SK-N-MC (cell line): ENCODE measurements at regions not wholly inside any gene's neighbourhood (a gene's known extent, or its start where the extent isn't known, plus 50 kb on each side); places are given as distances from the start of the nearest gene placed in this dataset.

Source experiments
- DNase-seq: peaks from one replicate; pipeline ENCODE4 v3.0.0-alpha.2; 2011; ENCODE audit warnings: low read depth, low spot score
- H3K27ac ChIP-seq: fragments of 200-600 bp; sonication (generic); 2 replicates; pipeline ENCODE4 v1.5.1; 2016; ENCODE audit warnings: mixed run types
- H3K36me3 ChIP-seq: fragments of 200-600 bp; sonication (generic); 2 replicates; pipeline ENCODE4 v1.6.1; 2017; ENCODE audit warnings: antibody characterized with exemption, low read length, mixed read lengths; ENCODE audit not compliant: insufficient read depth
- H3K4me3 ChIP-seq: fragments of 200-600 bp; sonication (generic); 2 replicates; pipeline ENCODE4 v1.5.1; 2016
- H3K9ac ChIP-seq: fragments of 200-600 bp; sonication (generic); 2 replicates; pipeline ENCODE4 v1.8.0; 2017; ENCODE audit warnings: mixed run types, mixed read lengths; ENCODE audit not compliant: insufficient read length
- H3K9me3 ChIP-seq: fragments of 200-600 bp; sonication (generic); 2 replicates; pipeline ENCODE4 v1.6.1; 2017; ENCODE audit warnings: low read depth, mild to moderate bottlenecking, antibody characterized with exemption, low read length, moderate library complexity, mixed read lengths
- EZH2 ChIP-seq: fragments of 200-600 bp; sonication (generic); IDR thresholded peaks from one replicate; pipeline ENCODE4 v1.6.1; 2017; ENCODE audit warnings: antibody characterized with exemption
- FOXP2 ChIP-seq: optimal IDR thresholded peaks from 2 replicates; pipeline ENCODE3; 2011; ENCODE audit warnings: mild to moderate bottlenecking, moderate library complexity; ENCODE audit not compliant: insufficient read depth; ENCODE audit errors: extremely low read length, control extremely low read depth
- POLR2AphosphoS5 ChIP-seq: IDR thresholded peaks from 2 replicates; pipeline ENCODE4 v1.6.1; 2012; ENCODE audit warnings: mild to moderate bottlenecking, low read depth, low read length, borderline replicate concordance

DNA sequence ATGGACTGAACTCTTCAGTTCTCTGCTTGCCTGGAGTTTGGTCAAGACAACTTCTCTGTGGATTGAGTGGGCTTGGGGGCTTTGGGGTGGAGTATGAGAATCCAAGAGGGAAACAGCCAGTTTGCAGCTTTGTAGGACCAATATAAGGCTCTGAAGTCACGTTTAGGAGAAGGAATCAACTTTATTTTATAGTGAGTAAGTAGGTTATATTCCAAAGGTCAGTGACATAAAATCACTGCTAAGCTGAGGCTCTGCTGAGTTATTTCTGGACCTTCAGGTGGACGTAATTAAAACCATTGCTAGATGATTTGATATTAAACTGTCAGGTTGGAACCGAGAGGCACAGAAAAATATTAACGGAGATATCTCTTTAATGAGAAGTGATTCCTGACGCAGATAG is 514.4 kb downstream of the DMAC1 start:
- Histone ChIP-seq H3K9ac (no peak overlapping the region), H3K9me3 (no peaks in the 10 kb centered on the region), H3K4me3 (no peak overlapping the region), H3K27ac (no peak overlapping the region), H3K36me3 (no peaks in the 10 kb centered on the region)
- no peak for TF ChIP-seq FOXP2
- TF ChIP-seq EZH2 = no peak
- TF ChIP-seq POLR2AphosphoS5 = no peak
- DNase-seq = no peak

DNA sequence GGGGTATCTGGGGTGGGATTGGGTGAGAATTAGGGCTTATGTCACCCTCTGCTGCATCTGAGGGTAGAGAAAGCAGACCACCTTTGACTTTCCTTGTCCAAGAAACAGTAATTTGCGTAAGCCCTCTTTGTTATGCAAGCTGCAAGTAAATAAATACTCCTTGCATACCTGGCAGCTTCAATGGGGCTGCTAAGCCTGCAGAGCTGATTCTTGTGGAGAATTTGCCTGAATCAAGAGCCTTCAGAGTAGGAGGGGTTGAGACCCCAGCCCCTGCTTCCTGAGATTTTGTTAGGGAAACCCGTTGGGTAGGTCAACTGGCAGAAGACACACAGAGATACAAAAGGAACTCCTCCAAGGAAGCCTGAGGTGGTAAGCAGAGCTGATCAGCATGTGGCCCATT is 515.1 kb downstream of the DMAC1 start:
- DNase-seq = no peak
- H3K9ac ChIP-seq = no peak overlapping the region
- H3K4me3 ChIP-seq = no peak overlapping the region
- no peak overlapping the region for H3K27ac ChIP-seq
- no peaks in the 10 kb centered on the region for H3K9me3 ChIP-seq
- TF ChIP-seq EZH2 (no peak), FOXP2 (no peak), POLR2AphosphoS5 (no peak)
- no peaks in the 10 kb centered on the region for H3K36me3 ChIP-seq

DNA sequence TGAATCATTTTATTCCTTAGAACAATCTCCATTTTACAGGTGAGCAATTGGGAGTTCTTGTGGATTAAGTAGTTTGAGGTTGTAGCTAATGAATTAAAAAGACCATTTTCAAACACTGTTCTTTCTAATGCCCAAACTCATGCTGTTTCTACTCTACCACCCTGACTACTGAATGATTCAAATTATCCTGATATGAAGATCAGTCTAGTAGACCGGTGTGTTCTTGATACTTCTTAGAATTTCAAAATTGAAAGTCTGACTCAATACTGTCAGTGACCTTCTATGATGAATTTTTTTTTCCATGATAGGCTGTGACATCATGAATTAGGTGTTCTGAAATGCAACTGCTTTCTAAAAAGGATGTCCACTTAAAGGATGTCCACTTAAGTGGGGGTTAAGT is 515.5 kb downstream of the DMAC1 start:
- no peaks in the 10 kb centered on the region for H3K9me3 ChIP-seq
- TF ChIP-seq FOXP2 = no peak
- no peak for TF ChIP-seq POLR2AphosphoS5
- no peak for TF ChIP-seq EZH2
- no peak overlapping the region for H3K9ac ChIP-seq
- no peak overlapping the region for H3K27ac ChIP-seq
- H3K4me3 ChIP-seq = no peak overlapping the region
- no peaks in the 10 kb centered on the region for H3K36me3 ChIP-seq
- no peak for DNase-seq

DNA sequence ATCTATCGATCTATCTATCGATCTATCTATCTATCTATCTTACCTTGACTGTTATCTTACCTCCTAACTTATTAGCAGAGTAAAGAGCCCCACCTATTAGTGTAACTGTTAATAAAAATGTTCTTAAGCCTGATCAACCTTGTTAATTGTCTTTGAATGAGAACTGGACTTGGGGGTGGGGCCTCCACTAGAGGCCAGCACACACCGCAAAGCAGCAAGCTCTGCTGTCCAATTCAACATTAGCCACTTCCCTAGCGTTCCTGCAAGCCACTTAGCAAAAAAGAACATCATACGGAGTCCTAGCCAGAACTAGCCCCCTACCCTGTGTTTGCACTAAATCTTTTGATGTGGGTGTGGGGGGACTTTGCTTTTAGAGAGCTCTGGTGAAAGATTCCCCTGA is 515.8 kb downstream of the KDM4C start:
- H3K9me3 ChIP-seq = no peaks in the 10 kb centered on the region
- no peaks in the 10 kb centered on the region for H3K36me3 ChIP-seq
- DNase-seq = no peak
- no peak overlapping the region for H3K9ac ChIP-seq
- H3K4me3 ChIP-seq = no peak overlapping the region
- H3K27ac ChIP-seq = no peak overlapping the region
- TF ChIP-seq FOXP2 (no peak), POLR2AphosphoS5 (no peak), EZH2 (no peak)

DNA sequence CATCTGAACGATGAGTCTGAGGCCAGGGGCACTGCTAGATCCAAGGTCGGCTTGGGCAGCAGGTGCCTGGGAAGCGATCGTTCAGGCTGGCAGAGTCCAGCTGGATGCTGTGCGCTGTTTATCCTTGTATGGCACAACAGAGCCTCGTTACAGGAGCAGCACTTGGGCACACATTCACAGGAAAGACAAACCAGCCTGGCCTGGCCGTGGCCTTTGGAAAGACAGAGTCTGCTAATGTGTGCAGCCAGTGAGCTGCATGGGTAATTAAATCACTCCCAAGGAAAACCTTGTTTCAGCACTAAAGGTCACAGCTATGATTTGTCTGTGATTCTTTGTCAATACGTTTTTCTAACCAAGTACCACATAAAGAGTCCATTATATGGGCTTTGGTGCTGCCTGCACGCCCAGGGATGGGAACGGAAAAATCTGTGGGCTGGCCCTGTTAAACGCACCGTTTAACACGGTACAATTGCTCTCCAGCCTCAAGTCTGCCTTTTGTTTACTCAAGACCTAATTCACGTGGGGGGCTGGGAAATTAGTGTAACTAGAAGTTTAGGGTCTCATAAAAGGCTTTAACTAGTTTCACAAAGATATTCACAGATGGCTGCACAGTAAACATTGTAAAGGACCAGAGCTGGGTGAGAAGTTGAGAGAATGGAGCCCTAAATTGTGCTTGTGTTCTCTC is 509.3 kb downstream of the KDM4C start:
- no peak for TF ChIP-seq EZH2
- no peak for TF ChIP-seq FOXP2
- TF ChIP-seq POLR2AphosphoS5 = no peak
- no peak overlapping the region for H3K27ac ChIP-seq
- H3K9me3 ChIP-seq = no peaks in the 10 kb centered on the region
- no peak for DNase-seq
- no peak overlapping the region for H3K4me3 ChIP-seq
- no peak overlapping the region for H3K9ac ChIP-seq
- no peaks in the 10 kb centered on the region for H3K36me3 ChIP-seq

DNA sequence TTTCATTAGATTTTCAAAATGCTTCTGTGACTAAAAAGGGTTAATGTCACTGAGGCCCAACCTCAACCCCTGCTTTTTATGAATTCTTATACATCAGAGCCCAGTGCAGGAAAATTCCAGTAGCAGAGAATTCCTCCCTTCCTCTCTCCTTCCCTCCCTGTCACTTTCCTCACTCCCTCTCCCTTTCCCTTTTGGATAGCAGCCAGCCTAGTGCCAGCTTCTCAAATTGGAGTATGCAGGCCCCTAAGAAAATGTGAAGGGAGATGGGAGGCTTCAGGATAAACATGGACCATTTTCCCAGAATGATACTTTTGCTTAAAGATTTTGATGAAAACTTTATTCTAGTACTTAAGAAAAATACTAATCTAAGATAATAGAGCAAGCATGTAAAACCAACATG is 507.4 kb downstream of the KDM4C start:
- Histone ChIP-seq H3K9ac (no peak overlapping the region), H3K4me3 (no peak overlapping the region), H3K9me3 (no peaks in the 10 kb centered on the region), H3K27ac (no peak overlapping the region), H3K36me3 (no peaks in the 10 kb centered on the region)
- TF ChIP-seq FOXP2 (no peak), EZH2 (no peak), POLR2AphosphoS5 (no peak)
- DNase-seq = no peak

DNA sequence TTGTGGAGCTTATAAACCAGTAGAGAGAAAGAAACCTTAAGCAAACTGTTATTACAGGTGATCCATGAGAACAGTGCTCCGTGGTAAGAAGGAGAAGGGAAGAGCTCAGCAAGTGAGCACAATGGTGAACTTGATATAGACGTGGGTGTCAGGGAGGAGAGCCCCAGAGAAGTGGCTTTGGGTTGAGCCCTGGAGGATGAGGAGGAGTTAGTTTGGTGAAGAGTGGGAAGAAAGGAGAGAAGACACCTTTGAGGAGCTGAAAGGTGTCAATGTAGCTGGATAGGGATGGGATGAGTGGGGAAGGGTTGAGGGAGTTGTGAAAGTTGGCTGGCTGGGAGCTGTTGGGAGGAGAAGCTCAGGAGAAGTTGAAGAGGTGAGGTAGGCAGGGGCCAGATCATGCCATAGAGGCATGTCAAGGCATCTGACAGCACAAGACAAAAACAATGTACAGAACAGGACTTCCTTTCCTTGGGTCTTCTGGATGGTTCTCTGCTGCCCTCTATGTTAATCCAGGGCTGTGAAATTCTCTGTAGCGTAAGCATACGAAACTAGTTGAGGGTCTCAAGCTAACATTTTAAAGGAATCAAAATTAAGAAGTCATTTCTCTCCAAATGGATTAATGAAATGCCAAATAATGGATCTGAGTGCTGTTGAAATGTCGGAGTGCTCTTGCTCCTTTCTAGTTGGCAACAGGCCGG is 501.9 kb downstream of the KDM4C start:
- no peak overlapping the region for H3K4me3 ChIP-seq
- DNase-seq = no peak
- no peak for TF ChIP-seq POLR2AphosphoS5
- TF ChIP-seq FOXP2 = no peak
- no peak for TF ChIP-seq EZH2
- no peaks in the 10 kb centered on the region for H3K36me3 ChIP-seq
- H3K9ac ChIP-seq = no peak overlapping the region
- H3K27ac ChIP-seq = no peak overlapping the region
- H3K9me3 ChIP-seq = no peaks in the 10 kb centered on the region

DNA sequence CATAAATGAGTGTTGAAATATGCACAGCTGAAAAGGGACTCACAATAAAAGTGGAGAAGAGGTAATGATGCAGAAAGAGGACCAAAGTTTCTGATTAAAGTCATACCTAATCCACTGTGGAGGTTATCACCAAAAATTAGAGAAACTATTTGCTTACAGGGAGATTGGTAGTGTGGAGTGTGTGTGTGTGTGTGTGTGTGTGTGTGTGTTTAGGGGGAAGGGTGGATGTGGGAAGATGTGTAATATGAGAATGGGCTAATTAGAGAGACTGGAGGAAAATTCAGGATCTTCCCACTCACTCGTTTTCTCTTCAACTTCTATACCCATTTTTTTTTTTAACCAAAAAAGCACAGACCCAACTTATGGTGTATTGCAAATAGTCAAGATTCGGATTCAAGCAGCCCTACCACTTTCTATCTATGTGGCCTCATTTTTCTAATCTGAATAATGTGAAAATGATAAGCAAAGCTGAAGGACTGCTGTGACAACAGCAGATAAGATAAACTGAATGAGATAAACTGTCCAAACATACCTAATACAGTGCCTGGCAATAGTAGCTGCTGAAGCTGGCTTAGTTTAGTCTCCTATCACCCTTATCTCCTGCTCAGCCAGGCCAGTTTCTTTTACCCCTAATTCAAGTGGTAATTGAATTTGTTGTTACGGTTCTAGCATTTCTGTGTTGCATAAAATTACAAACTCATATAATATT is 501.1 kb downstream of the KDM4C start:
- Histone ChIP-seq H3K27ac (no peak overlapping the region), H3K9ac (no peak overlapping the region), H3K4me3 (no peak overlapping the region), H3K9me3 (no peaks in the 10 kb centered on the region), H3K36me3 (no peaks in the 10 kb centered on the region)
- no peak for DNase-seq
- TF ChIP-seq POLR2AphosphoS5 = no peak
- TF ChIP-seq FOXP2 = no peak
- no peak for TF ChIP-seq EZH2
